Lower leg skin (tissue), 4 donors: ENCODE measurements at regions not wholly inside any gene's neighbourhood (a gene's known extent, or its start where the extent isn't known, plus 50 kb on each side); places are given as distances from the start of the nearest gene placed in this dataset.

ENCODE experiments used
- DNase-seq, 2 donors: peaks; one replicate each; pipeline ENCODE4 v3.0.0-alpha.2; 2019; ENCODE audit warnings: low spot score in 2 of 2
- H3K4me3 ChIP-seq: fragments of 200-600 bp; sonication (generic); 2 replicates; pipeline ENCODE4 v1.5.1; 2017; ENCODE audit warnings: mild to moderate bottlenecking, low read depth; ENCODE audit not compliant: poor library complexity, severe bottlenecking
- CTCF ChIP-seq, 3 donors: fragments of 450-650 bp; IDR thresholded peaks; one replicate each; pipeline ENCODE4 v1.5.1; 2016; ENCODE audit warnings: antibody characterized with exemption in 3 of 3, mild to moderate bottlenecking in 3 of 3, moderate library complexity in 2 of 3
- POLR2A ChIP-seq, 2 donors: fragments of 450-650 bp; IDR thresholded peaks; one replicate each; pipeline ENCODE4 v1.6.1; 2016 to 2017; ENCODE audit warnings: antibody characterized with exemption in 2 of 2, mild to moderate bottlenecking in 1 of 2, moderate library complexity in 1 of 2
- WGBS, 2 donors: methylation state at CpG; one replicate each; pipeline ENCODE4 v1.1.5; 2018; 5-methylcytosine and 5-hydroxymethylcytosine counted together
- intact Hi-C: fragments of 100-400 bp; cut with DNase I; formaldehyde crosslinking; loops from one replicate; pipeline ENCODE4 v1.15.0; 2023; ENCODE audit warnings: low total_unique reads

- no peak overlapping the region for H3K4me3 ChIP-seq
- DNase-seq, result no peak
- TF ChIP-seq CTCF (IDR thresholded peaks at IDR 0.05) (no peak), POLR2A (IDR thresholded peaks at IDR 0.05) (no peak)
- intact Hi-C loops, result no loop called here
- WGBS, 2 donors, result 54 to 83% methylated on average over 3 of the region's 3 CpGs
Observed at GRCh38 chr11:15726221-15726746, 611.6 kb downstream of the INSC start.

GRCh38 chr11:15726893-15727519 lies 612.3 kb downstream of the INSC start:
- intact Hi-C loops, result no loop called here
- no peak for DNase-seq
- TF ChIP-seq POLR2A (IDR thresholded peaks at IDR 0.05), result no peak
- no peak for TF ChIP-seq CTCF (IDR thresholded peaks at IDR 0.05)
- no peak overlapping the region for H3K4me3 ChIP-seq
- WGBS, 2 donors, result 80 to 81% methylated on average over 2 of the region's 2 CpGs

GRCh38 chr11:15727520-15727914 lies 612.8 kb downstream of the INSC start:
- intact Hi-C loops, result no loop called here
- no peak for DNase-seq
- TF ChIP-seq CTCF (IDR thresholded peaks at IDR 0.05) (no peak), POLR2A (IDR thresholded peaks at IDR 0.05) (no peak)
- no peak overlapping the region for H3K4me3 ChIP-seq

- no peak for DNase-seq
- no peak overlapping the region for H3K4me3 ChIP-seq
- intact Hi-C loops, result no loop called here
- no peak for TF ChIP-seq POLR2A (IDR thresholded peaks at IDR 0.05)
- TF ChIP-seq CTCF (IDR thresholded peaks at IDR 0.05), result no peak
- WGBS, 2 donors, result 91 to 95% methylated on average over 1 of the region's 1 CpG
Observed at GRCh38 chr11:15728207-15728606, 613.5 kb downstream of the INSC start.

GRCh38 chr11:15730263-15730994 lies 615.7 kb downstream of the INSC start:
- TF ChIP-seq CTCF (IDR thresholded peaks at IDR 0.05), result no peak
- TF ChIP-seq POLR2A (IDR thresholded peaks at IDR 0.05), result no peak
- H3K4me3 ChIP-seq, result no peak overlapping the region
- intact Hi-C loops, result no loop called here
- 57 to 59% methylated on average over 6 of the region's 6 CpGs for WGBS, 2 donors
- no peak for DNase-seq
